Parathyroid adenoma (tissue), 2 donors: ENCODE measurements at regions not wholly inside any gene's neighbourhood (a gene's known extent, or its start where the extent isn't known, plus 50 kb on each side); places are given as distances from the start of the nearest gene placed in this dataset.

Experiments
- H2AFZ ChIP-seq: fragments of 300-600 bp; sonication (generic); one replicate; pipeline ENCODE4 v1.7.0; 2017; ENCODE audit warnings: antibody characterized with exemption, mild to moderate bottlenecking
- H3K27ac ChIP-seq: fragments of 300-600 bp; sonication (generic); one replicate; pipeline ENCODE4 v1.7.0; 2017
- H3K27me3 ChIP-seq: fragments of 300-600 bp; sonication (generic); one replicate; pipeline ENCODE4 v1.7.0; 2017; ENCODE audit warnings: low read length; ENCODE audit not compliant: control insufficient read depth, insufficient read depth
- H3K36me3 ChIP-seq: fragments of 300-600 bp; sonication (generic); one replicate; pipeline ENCODE4 v1.7.0; 2017; ENCODE audit warnings: low read length; ENCODE audit not compliant: control insufficient read depth, insufficient read depth
- H3K4me1 ChIP-seq: fragments of 300-600 bp; sonication (generic); one replicate; pipeline ENCODE4 v1.7.0; 2017; ENCODE audit warnings: control low read depth
- H3K4me2 ChIP-seq: fragments of 300-600 bp; sonication (generic); one replicate; pipeline ENCODE4 v1.7.0; 2017; ENCODE audit warnings: low read length
- H3K4me3 ChIP-seq: fragments of 300-600 bp; sonication (generic); one replicate; pipeline ENCODE4 v1.7.0; 2017; ENCODE audit warnings: low read depth, low read length
- H3K79me2 ChIP-seq: fragments of 300-600 bp; sonication (generic); one replicate; pipeline ENCODE4 v1.7.0; 2017; ENCODE audit warnings: control low read depth
- H3K9ac ChIP-seq: fragments of 300-600 bp; sonication (generic); one replicate; pipeline ENCODE4 v1.7.0; 2017; ENCODE audit warnings: mild to moderate bottlenecking
- H3K9me3 ChIP-seq: fragments of 300-600 bp; sonication (generic); one replicate; pipeline ENCODE4 v1.7.0; 2017; ENCODE audit warnings: low read length; ENCODE audit not compliant: control insufficient read depth
- CTCF ChIP-seq: fragments of 300-600 bp; sonication (generic); IDR thresholded peaks from one replicate; pipeline ENCODE4 v1.7.0; 2017; ENCODE audit warnings: antibody characterized with exemption, mild to moderate bottlenecking
- donor health status: primary hyperparathyroidism.

- H2AFZ ChIP-seq, result no peak overlapping the region
- no peak overlapping the region for H3K4me3 ChIP-seq
- no peaks in the 10 kb centered on the region for H3K27me3 ChIP-seq
- no peaks in the 10 kb centered on the region for H3K79me2 ChIP-seq
- no peaks in the 10 kb centered on the region for H3K9me3 ChIP-seq
- no peaks in the 10 kb centered on the region for H3K36me3 ChIP-seq
- H3K4me2 ChIP-seq, result no peak overlapping the region
- no peaks in the 10 kb centered on the region for H3K4me1 ChIP-seq
- H3K9ac ChIP-seq, result no peak overlapping the region
- TF ChIP-seq CTCF, result no peak
- no peak overlapping the region for H3K27ac ChIP-seq
These were observed 328.6 kb upstream of the F9 start for GRCh38 chrX:139201924-139202323.

- H3K4me1 ChIP-seq, result no peaks in the 10 kb centered on the region
- no peak for TF ChIP-seq CTCF
- no peaks in the 10 kb centered on the region for H3K36me3 ChIP-seq
- H3K79me2 ChIP-seq, result no peaks in the 10 kb centered on the region
- no peak overlapping the region for H3K9ac ChIP-seq
- H2AFZ ChIP-seq, result no peak overlapping the region
- H3K9me3 ChIP-seq, result no peaks in the 10 kb centered on the region
- no peak overlapping the region for H3K4me3 ChIP-seq
- no peak overlapping the region for H3K4me2 ChIP-seq
- H3K27ac ChIP-seq, result no peak overlapping the region
- no peaks in the 10 kb centered on the region for H3K27me3 ChIP-seq
These were observed 329.7 kb upstream of the F9 start for GRCh38 chrX:139200793-139201192.

GRCh38 chrX:139200346-139200745, 330.2 kb upstream of the F9 start:
- no peak overlapping the region for H3K9ac ChIP-seq
- no peak overlapping the region for H2AFZ ChIP-seq
- H3K79me2 ChIP-seq, result no peaks in the 10 kb centered on the region
- no peaks in the 10 kb centered on the region for H3K27me3 ChIP-seq
- H3K27ac ChIP-seq, result no peak overlapping the region
- no peak overlapping the region for H3K4me3 ChIP-seq
- H3K4me2 ChIP-seq, result no peak overlapping the region
- no peaks in the 10 kb centered on the region for H3K4me1 ChIP-seq
- H3K9me3 ChIP-seq, result no peaks in the 10 kb centered on the region
- TF ChIP-seq CTCF, result no peak
- no peaks in the 10 kb centered on the region for H3K36me3 ChIP-seq

- Histone ChIP-seq H2AFZ (no peak overlapping the region), H3K79me2 (no peaks in the 10 kb centered on the region), H3K27me3 (no peaks in the 10 kb centered on the region), H3K4me2 (no peak overlapping the region), H3K36me3 (no peaks in the 10 kb centered on the region), H3K9ac (no peak overlapping the region), H3K27ac (no peak overlapping the region), H3K4me1 (no peaks in the 10 kb centered on the region), H3K4me3 (no peak overlapping the region), H3K9me3 (no peaks in the 10 kb centered on the region)
- no peak for TF ChIP-seq CTCF
These were observed 330.6 kb upstream of the F9 start for GRCh38 chrX:139199933-139200332.

- H3K36me3 ChIP-seq, result no peaks in the 10 kb centered on the region
- no peaks in the 10 kb centered on the region for H3K9me3 ChIP-seq
- no peak overlapping the region for H3K27ac ChIP-seq
- no peaks in the 10 kb centered on the region for H3K79me2 ChIP-seq
- no peak overlapping the region for H3K4me3 ChIP-seq
- no peak overlapping the region for H2AFZ ChIP-seq
- no peak overlapping the region for H3K9ac ChIP-seq
- H3K4me1 ChIP-seq, result no peaks in the 10 kb centered on the region
- no peak for TF ChIP-seq CTCF
- no peak overlapping the region for H3K4me2 ChIP-seq
- no peaks in the 10 kb centered on the region for H3K27me3 ChIP-seq
These were observed 331.6 kb upstream of the F9 start for GRCh38 chrX:139198936-139199335.
